GM12878 (cell line): ENCODE measurements at regions not wholly inside any gene's neighbourhood (a gene's known extent, or its start where the extent isn't known, plus 50 kb on each side); places are given as distances from the start of the nearest gene placed in this dataset.

ENCODE experiments used
- CREB1 ChIP-seq: IDR thresholded peaks from 2 replicates; pipeline ENCODE4 v1.6.1; 2012; ENCODE audit warnings: low read depth, mild to moderate bottlenecking, inconsistent platforms
- EP300 ChIP-seq, 2 experiments: fragments of 150-350 bp in 1 of 2; IDR thresholded peaks; 2 replicates each; pipeline ENCODE4 v1.6.1; 2011 to 2012; ENCODE audit warnings: low read depth in 2 of 2, low read length in 2 of 2, borderline replicate concordance in 1 of 2, improper control_type of control experiment in 1 of 2, inconsistent platforms in 1 of 2; ENCODE audit not compliant: control insufficient read depth in 1 of 2
- EZH2 ChIP-seq: IDR thresholded peaks from 2 replicates; pipeline ENCODE4 v1.6.1; 2012; ENCODE audit warnings: low read depth, mild to moderate bottlenecking, control low read depth, inconsistent platforms, low read length, borderline replicate concordance; ENCODE audit not compliant: control insufficient read depth
- POLR2A ChIP-seq: IDR thresholded peaks from 2 replicates; pipeline ENCODE4 v1.6.1; 2011; ENCODE audit warnings: low read depth, mild to moderate bottlenecking, low read length
- POLR2AphosphoS5 ChIP-seq: IDR thresholded peaks from 2 replicates; pipeline ENCODE4 v1.6.1; 2011; ENCODE audit warnings: mild to moderate bottlenecking, low read length, inconsistent platforms
- RAD21 ChIP-seq: IDR thresholded peaks from 2 replicates; pipeline ENCODE4 v1.6.1; 2011; ENCODE audit warnings: mild to moderate bottlenecking, low read depth, low read length, moderate library complexity; ENCODE audit not compliant: insufficient read depth
- SUPT20H ChIP-seq: IDR thresholded peaks from 2 replicates; pipeline ENCODE4 v1.6.1; 2011; ENCODE audit warnings: low read depth, mild to moderate bottlenecking, low read length, moderate library complexity, borderline replicate concordance; ENCODE audit not compliant: control insufficient read depth
- TF ChIP-seq, protein P1 (sequence below), 3 experiments: IDR thresholded peaks in 2 of 3; conservative IDR thresholded peaks in 1 of 3; 2 replicates each; pipeline ENCODE4 v1.5.1; 2011; ENCODE audit warnings: low read depth in 3 of 3, low read length in 3 of 3, mild to moderate bottlenecking in 3 of 3, control low read depth in 2 of 3, moderate library complexity in 2 of 3, inconsistent platforms in 1 of 3, mixed read lengths in 1 of 3; ENCODE audit not compliant: control insufficient read depth in 2 of 3, insufficient read depth in 1 of 3; ENCODE audit errors: extremely low read depth in 1 of 3

DNA sequence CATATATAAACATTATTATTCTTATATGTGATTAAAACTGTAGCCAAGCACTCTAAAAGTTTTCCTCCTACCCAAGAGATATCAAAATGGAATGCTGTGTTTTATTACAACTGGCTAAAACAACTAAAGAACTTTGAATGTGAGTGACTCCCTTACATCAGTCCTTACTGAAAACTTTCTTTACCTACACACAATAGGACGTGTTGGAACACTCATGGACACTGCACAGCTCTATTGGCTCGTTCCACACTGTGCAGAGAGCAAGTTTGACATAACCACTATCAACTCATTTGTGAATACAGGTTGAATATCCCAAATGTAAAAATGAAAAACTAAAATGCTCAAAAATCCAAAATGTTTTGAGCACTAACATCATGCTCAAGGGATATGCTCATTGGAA, 650.6 kb downstream of the SLC4A3 start:
- TF ChIP-seq CREB1: no peak
- TF ChIP-seq POLR2A: no peak
- no peak for TF ChIP-seq EP300 (IDR thresholded peaks at IDR 0.05; ENCODE audit: borderline replicate concordance in 1 of 2, control insufficient read depth in 1 of 2, low read depth in 2 of 2, low read length in 2 of 2)
- TF ChIP-seq, protein P1, sequence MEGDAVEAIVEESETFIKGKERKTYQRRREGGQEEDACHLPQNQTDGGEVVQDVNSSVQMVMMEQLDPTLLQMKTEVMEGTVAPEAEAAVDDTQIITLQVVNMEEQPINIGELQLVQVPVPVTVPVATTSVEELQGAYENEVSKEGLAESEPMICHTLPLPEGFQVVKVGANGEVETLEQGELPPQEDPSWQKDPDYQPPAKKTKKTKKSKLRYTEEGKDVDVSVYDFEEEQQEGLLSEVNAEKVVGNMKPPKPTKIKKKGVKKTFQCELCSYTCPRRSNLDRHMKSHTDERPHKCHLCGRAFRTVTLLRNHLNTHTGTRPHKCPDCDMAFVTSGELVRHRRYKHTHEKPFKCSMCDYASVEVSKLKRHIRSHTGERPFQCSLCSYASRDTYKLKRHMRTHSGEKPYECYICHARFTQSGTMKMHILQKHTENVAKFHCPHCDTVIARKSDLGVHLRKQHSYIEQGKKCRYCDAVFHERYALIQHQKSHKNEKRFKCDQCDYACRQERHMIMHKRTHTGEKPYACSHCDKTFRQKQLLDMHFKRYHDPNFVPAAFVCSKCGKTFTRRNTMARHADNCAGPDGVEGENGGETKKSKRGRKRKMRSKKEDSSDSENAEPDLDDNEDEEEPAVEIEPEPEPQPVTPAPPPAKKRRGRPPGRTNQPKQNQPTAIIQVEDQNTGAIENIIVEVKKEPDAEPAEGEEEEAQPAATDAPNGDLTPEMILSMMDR (IDR thresholded peaks at IDR 0.05 in 2 of 3, conservative IDR thresholded peaks at IDR 0.05 in 1 of 3; ENCODE audit: control insufficient read depth in 2 of 3, extremely low read depth in 1 of 3, insufficient read depth in 1 of 3, low read depth in 3 of 3, low read length in 3 of 3): no peak
- TF ChIP-seq EZH2: no peak
- no peak for TF ChIP-seq POLR2AphosphoS5
- TF ChIP-seq SUPT20H: no peak
- TF ChIP-seq RAD21: no peak
